ENCODE measurements at regions not wholly inside any gene's neighbourhood (a gene's known extent, or its start where the extent isn't known, plus 50 kb on each side); places are given as distances from the start of the nearest gene placed in this dataset.

- no peak overlapping the region for H3K4me3 ChIP-seq (ENCODE audit: low read depth, low read length)
These were observed 209.2 kb upstream of the DAB1 start for GRCh38 chr1:57633056-57633455.

GRCh38 chr1:57632401-57632800 is 208.5 kb upstream of the DAB1 start:
- H3K4me3 ChIP-seq (ENCODE audit: low read depth, low read length) = no peak overlapping the region
- TF ChIP-seq CTCF (IDR thresholded peaks at IDR 0.05; ENCODE audit: borderline replicate concordance, insufficient read depth, low read depth, low read length) = no peak

More at GRCh38 chr1:57633056-57633455, 209.2 kb upstream of the DAB1 start:
- no peak for TF ChIP-seq CTCF (IDR thresholded peaks at IDR 0.05; ENCODE audit: borderline replicate concordance, insufficient read depth, low read depth, low read length)

GRCh38 chr1:57627612-57628011 is 203.8 kb upstream of the DAB1 start:
- H3K4me3 ChIP-seq (ENCODE audit: low read depth, low read length) = no peak overlapping the region
- no peak for TF ChIP-seq CTCF (IDR thresholded peaks at IDR 0.05; ENCODE audit: borderline replicate concordance, insufficient read depth, low read depth, low read length)

- no peak for TF ChIP-seq CTCF (IDR thresholded peaks at IDR 0.05; ENCODE audit: borderline replicate concordance, insufficient read depth, low read depth, low read length)
- H3K4me3 ChIP-seq (ENCODE audit: low read depth, low read length) = no peak overlapping the region
These were observed 200.1 kb upstream of the DAB1 start for GRCh38 chr1:57623791-57624538.

GRCh38 chr1:57623039-57623790 is 199.4 kb upstream of the DAB1 start:
- H3K4me3 ChIP-seq (ENCODE audit: low read depth, low read length) = no peak overlapping the region
- no peak for TF ChIP-seq CTCF (IDR thresholded peaks at IDR 0.05; ENCODE audit: borderline replicate concordance, insufficient read depth, low read depth, low read length)

- no peak for TF ChIP-seq CTCF (IDR thresholded peaks at IDR 0.05; ENCODE audit: borderline replicate concordance, insufficient read depth, low read depth, low read length)
- no peak overlapping the region for H3K4me3 ChIP-seq (ENCODE audit: low read depth, low read length)
These were observed 197.9 kb upstream of the DAB1 start for GRCh38 chr1:57621776-57622175.

GRCh38 chr1:57620605-57621004 is 196.7 kb upstream of the DAB1 start:
- TF ChIP-seq CTCF (IDR thresholded peaks at IDR 0.05; ENCODE audit: borderline replicate concordance, insufficient read depth, low read depth, low read length) = no peak

More at GRCh38 chr1:57620605-57621004, 196.7 kb upstream of the DAB1 start:
- no peak overlapping the region for H3K4me3 ChIP-seq (ENCODE audit: low read depth, low read length)
